Liver (tissue), 8 donors: ENCODE measurements at regions not wholly inside any gene's neighbourhood (a gene's known extent, or its start where the extent isn't known, plus 50 kb on each side); places are given as distances from the start of the nearest gene placed in this dataset.

Source experiments
- DNase-seq: peaks from one replicate; pipeline ENCODE4 v3.0.0-alpha.2; 2017; ENCODE audit warnings: low spot score
- H3K27ac ChIP-seq, 2 donors: one replicate each; pipeline ENCODE4 v1.7.0; 2013; ENCODE audit warnings: inconsistent platforms in 2 of 2, low read length in 2 of 2, control low read depth in 1 of 2, low read depth in 1 of 2, mild to moderate bottlenecking in 1 of 2
- H3K27me3 ChIP-seq, 4 donors: one replicate each; pipeline versions ENCODE4 v1.6.1 to v1.7.0; 2013; ENCODE audit warnings: low read length in 3 of 4, inconsistent platforms in 1 of 4, mild to moderate bottlenecking in 1 of 4, moderate library complexity in 1 of 4; ENCODE audit not compliant: control insufficient read depth in 4 of 4, insufficient read depth in 4 of 4
- H3K36me3 ChIP-seq, 4 donors: one replicate each; pipeline versions ENCODE4 v1.6.1 to v1.7.0; 2013; ENCODE audit warnings: low read length in 3 of 4, mild to moderate bottlenecking in 3 of 4, low read depth in 1 of 4, moderate library complexity in 1 of 4; ENCODE audit not compliant: control insufficient read depth in 4 of 4, insufficient read depth in 3 of 4
- H3K4me1 ChIP-seq, 4 donors: one replicate each; pipeline versions ENCODE4 v1.6.1 to v1.7.0; 2013; ENCODE audit warnings: low read length in 3 of 4, mild to moderate bottlenecking in 3 of 4, moderate library complexity in 1 of 4; ENCODE audit not compliant: control insufficient read depth in 4 of 4, insufficient read depth in 4 of 4
- H3K4me3 ChIP-seq, 3 donors: one replicate each; pipeline versions ENCODE4 v1.6.1 to v1.7.0; 2013; ENCODE audit warnings: low read length in 3 of 3, control low read depth in 1 of 3, low read depth in 1 of 3, mild to moderate bottlenecking in 1 of 3
- H3K9ac ChIP-seq, 2 donors: one replicate each; pipeline ENCODE4 v1.7.0; 2013; ENCODE audit warnings: low read length in 2 of 2, mild to moderate bottlenecking in 2 of 2, moderate library complexity in 2 of 2, control low read depth in 1 of 2, low read depth in 1 of 2
- H3K9me3 ChIP-seq, 4 donors: one replicate each; pipeline versions ENCODE4 v1.6.1 to v1.7.0; 2013; ENCODE audit warnings: low read length in 3 of 4; ENCODE audit not compliant: control insufficient read depth in 4 of 4
- EGR1 ChIP-seq, 2 donors: IDR thresholded peaks; 2 replicates each; pipeline ENCODE4 v1.6.1; 2016 to 2018; ENCODE audit warnings: antibody characterized with exemption in 2 of 2, low read depth in 2 of 2
- FOXA1 ChIP-seq: IDR thresholded peaks from 2 replicates; pipeline ENCODE4 v1.6.1; 2016; ENCODE audit warnings: antibody characterized with exemption
- FOXA2 ChIP-seq: IDR thresholded peaks from 2 replicates; pipeline ENCODE4 v1.6.1; 2016; ENCODE audit warnings: antibody characterized with exemption
- GABPA ChIP-seq, 2 donors: IDR thresholded peaks in 1 of 2; conservative IDR thresholded peaks in 1 of 2; 2 replicates each; pipeline ENCODE4 v1.6.1; 2016; ENCODE audit warnings: antibody characterized with exemption in 2 of 2, mild to moderate bottlenecking in 1 of 2, moderate library complexity in 1 of 2
- HNF4A ChIP-seq, 2 donors: conservative IDR thresholded peaks; 2 replicates each; pipeline ENCODE4 v1.6.1; 2016; ENCODE audit warnings: antibody characterized with exemption in 2 of 2, mild to moderate bottlenecking in 2 of 2
- HNF4G ChIP-seq: IDR thresholded peaks from 2 replicates; pipeline ENCODE4 v1.6.1; 2016; ENCODE audit warnings: antibody characterized with exemption
- JUND ChIP-seq, 2 donors: IDR thresholded peaks; 2 replicates each; pipeline ENCODE4 v1.6.1; 2016; ENCODE audit warnings: antibody characterized with exemption in 2 of 2
- NR2F2 ChIP-seq: IDR thresholded peaks from 2 replicates; pipeline ENCODE4 v1.6.1; 2016; ENCODE audit warnings: antibody characterized with exemption
- RAD21 ChIP-seq, 2 donors: IDR thresholded peaks; 2 replicates each; pipeline ENCODE4 v1.6.1; 2016; ENCODE audit warnings: antibody characterized with exemption in 2 of 2, mild to moderate bottlenecking in 2 of 2
- RXRA ChIP-seq, 2 donors: IDR thresholded peaks; 2 replicates each; pipeline ENCODE4 v1.6.1; 2017 to 2018; ENCODE audit warnings: antibody characterized with exemption in 2 of 2, mild to moderate bottlenecking in 1 of 2
- SP1 ChIP-seq: IDR thresholded peaks from 2 replicates; pipeline ENCODE4 v1.6.1; 2018; ENCODE audit warnings: antibody characterized with exemption, mild to moderate bottlenecking
- TAF1 ChIP-seq: conservative IDR thresholded peaks from 2 replicates; pipeline ENCODE4 v1.6.1; 2016; ENCODE audit warnings: antibody characterized with exemption, mild to moderate bottlenecking
- YY1 ChIP-seq: IDR thresholded peaks from 2 replicates; pipeline ENCODE4 v1.6.1; 2016; ENCODE audit warnings: antibody characterized with exemption, mild to moderate bottlenecking
- WGBS: extraction: QIAGEN DNeasy Blood & Tissue Kit; methylation state at CpG from one replicate; pipeline ENCODE4 v1.1.7; 2013; 5-methylcytosine and 5-hydroxymethylcytosine counted together
- TF ChIP-seq, protein P1 (sequence below): IDR thresholded peaks from 2 replicates; pipeline ENCODE4 v1.6.1; 2016; ENCODE audit warnings: antibody characterized with exemption
- TF ChIP-seq, protein P2 (sequence below): IDR thresholded peaks from 2 replicates; pipeline ENCODE4 v1.6.1; 2016; ENCODE audit warnings: antibody characterized with exemption, mild to moderate bottlenecking
- TF ChIP-seq, protein P3 (sequence below): fragments of 150-350 bp; IDR thresholded peaks from 2 replicates; pipeline ENCODE4 v1.5.1; 2017; ENCODE audit warnings: improper control_type of control experiment, low read depth, low read length; ENCODE audit not compliant: missing input control
- TF ChIP-seq, protein P4 (sequence below): IDR thresholded peaks from 2 replicates; pipeline ENCODE4 v1.6.1; 2016; ENCODE audit warnings: antibody characterized with exemption
- TF ChIP-seq, protein P5 (sequence below): IDR thresholded peaks from 2 replicates; pipeline ENCODE4 v1.6.1; 2016; ENCODE audit warnings: antibody characterized with exemption
- donor health status: healthy.
- donor health status: healthy.
- donor health status: healthy.
- donor health status: healthy.
- donor health status: healthy.

DNA sequence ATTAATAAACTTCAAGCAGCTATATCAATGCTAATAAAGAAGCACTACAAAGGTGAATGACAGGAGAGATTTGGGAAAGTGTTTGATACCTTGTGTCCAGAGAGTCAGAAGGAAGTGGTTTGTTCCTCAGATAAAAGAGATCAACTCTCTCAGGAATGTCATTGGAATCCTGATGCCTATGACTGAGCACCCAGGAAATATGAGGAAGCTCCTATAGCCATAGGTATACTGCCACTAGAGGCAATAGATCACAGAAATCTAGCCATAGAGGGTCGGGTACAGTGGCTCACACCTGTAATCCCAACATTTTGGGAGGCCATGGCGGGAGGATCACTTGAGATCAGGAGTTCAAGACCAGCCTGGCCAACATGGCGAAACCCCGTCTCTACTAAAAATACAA is 612.6 kb downstream of the DACH1 start:
- Histone ChIP-seq H3K36me3 (no peaks in the 10 kb centered on the region), H3K27me3 (no peaks in the 10 kb centered on the region), H3K9ac (no peak overlapping the region), H3K4me3 (no peak overlapping the region), H3K4me1 (no peaks in the 10 kb centered on the region), H3K9me3 (peaks cover 0 to 1% (median 0%) of the 10 kb centered on the region in 4 donors), H3K27ac (no peak overlapping the region)
- no peak for DNase-seq
- WGBS, result 86% methylated on average over 4 of the region's 4 CpGs
- TF ChIP-seq EGR1 (IDR thresholded peaks at IDR 0.05; ENCODE audit: low read depth in 2 of 2) (no peak), RAD21 (IDR thresholded peaks at IDR 0.05) (no peak), FOXA2 (no peak), HNF4G (no peak), HNF4A (conservative IDR thresholded peaks at IDR 0.05) (no peak), GABPA (IDR thresholded peaks at IDR 0.05 in 1 of 2, conservative IDR thresholded peaks at IDR 0.05 in 1 of 2) (no peak), FOXA1 (no peak), JUND (IDR thresholded peaks at IDR 0.05) (no peak), TAF1 (no peak), RXRA (IDR thresholded peaks at IDR 0.05) (no peak), YY1 (no peak), SP1 (no peak), NR2F2 (no peak)
- TF ChIP-seq, protein P1, sequence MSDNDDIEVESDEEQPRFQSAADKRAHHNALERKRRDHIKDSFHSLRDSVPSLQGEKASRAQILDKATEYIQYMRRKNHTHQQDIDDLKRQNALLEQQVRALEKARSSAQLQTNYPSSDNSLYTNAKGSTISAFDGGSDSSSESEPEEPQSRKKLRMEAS, result no peak
- TF ChIP-seq, protein P2, sequence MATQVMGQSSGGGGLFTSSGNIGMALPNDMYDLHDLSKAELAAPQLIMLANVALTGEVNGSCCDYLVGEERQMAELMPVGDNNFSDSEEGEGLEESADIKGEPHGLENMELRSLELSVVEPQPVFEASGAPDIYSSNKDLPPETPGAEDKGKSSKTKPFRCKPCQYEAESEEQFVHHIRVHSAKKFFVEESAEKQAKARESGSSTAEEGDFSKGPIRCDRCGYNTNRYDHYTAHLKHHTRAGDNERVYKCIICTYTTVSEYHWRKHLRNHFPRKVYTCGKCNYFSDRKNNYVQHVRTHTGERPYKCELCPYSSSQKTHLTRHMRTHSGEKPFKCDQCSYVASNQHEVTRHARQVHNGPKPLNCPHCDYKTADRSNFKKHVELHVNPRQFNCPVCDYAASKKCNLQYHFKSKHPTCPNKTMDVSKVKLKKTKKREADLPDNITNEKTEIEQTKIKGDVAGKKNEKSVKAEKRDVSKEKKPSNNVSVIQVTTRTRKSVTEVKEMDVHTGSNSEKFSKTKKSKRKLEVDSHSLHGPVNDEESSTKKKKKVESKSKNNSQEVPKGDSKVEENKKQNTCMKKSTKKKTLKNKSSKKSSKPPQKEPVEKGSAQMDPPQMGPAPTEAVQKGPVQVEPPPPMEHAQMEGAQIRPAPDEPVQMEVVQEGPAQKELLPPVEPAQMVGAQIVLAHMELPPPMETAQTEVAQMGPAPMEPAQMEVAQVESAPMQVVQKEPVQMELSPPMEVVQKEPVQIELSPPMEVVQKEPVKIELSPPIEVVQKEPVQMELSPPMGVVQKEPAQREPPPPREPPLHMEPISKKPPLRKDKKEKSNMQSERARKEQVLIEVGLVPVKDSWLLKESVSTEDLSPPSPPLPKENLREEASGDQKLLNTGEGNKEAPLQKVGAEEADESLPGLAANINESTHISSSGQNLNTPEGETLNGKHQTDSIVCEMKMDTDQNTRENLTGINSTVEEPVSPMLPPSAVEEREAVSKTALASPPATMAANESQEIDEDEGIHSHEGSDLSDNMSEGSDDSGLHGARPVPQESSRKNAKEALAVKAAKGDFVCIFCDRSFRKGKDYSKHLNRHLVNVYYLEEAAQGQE, result no peak
- TF ChIP-seq, protein P3, sequence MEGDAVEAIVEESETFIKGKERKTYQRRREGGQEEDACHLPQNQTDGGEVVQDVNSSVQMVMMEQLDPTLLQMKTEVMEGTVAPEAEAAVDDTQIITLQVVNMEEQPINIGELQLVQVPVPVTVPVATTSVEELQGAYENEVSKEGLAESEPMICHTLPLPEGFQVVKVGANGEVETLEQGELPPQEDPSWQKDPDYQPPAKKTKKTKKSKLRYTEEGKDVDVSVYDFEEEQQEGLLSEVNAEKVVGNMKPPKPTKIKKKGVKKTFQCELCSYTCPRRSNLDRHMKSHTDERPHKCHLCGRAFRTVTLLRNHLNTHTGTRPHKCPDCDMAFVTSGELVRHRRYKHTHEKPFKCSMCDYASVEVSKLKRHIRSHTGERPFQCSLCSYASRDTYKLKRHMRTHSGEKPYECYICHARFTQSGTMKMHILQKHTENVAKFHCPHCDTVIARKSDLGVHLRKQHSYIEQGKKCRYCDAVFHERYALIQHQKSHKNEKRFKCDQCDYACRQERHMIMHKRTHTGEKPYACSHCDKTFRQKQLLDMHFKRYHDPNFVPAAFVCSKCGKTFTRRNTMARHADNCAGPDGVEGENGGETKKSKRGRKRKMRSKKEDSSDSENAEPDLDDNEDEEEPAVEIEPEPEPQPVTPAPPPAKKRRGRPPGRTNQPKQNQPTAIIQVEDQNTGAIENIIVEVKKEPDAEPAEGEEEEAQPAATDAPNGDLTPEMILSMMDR, result no peak
- TF ChIP-seq, protein P4, sequence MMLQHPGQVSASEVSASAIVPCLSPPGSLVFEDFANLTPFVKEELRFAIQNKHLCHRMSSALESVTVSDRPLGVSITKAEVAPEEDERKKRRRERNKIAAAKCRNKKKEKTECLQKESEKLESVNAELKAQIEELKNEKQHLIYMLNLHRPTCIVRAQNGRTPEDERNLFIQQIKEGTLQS, result no peak
- TF ChIP-seq, protein P5, sequence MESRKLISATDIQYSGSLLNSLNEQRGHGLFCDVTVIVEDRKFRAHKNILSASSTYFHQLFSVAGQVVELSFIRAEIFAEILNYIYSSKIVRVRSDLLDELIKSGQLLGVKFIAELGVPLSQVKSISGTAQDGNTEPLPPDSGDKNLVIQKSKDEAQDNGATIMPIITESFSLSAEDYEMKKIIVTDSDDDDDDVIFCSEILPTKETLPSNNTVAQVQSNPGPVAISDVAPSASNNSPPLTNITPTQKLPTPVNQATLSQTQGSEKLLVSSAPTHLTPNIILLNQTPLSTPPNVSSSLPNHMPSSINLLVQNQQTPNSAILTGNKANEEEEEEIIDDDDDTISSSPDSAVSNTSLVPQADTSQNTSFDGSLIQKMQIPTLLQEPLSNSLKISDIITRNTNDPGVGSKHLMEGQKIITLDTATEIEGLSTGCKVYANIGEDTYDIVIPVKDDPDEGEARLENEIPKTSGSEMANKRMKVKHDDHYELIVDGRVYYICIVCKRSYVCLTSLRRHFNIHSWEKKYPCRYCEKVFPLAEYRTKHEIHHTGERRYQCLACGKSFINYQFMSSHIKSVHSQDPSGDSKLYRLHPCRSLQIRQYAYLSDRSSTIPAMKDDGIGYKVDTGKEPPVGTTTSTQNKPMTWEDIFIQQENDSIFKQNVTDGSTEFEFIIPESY, result no peak
